GM23338 (cell line): ENCODE measurements at regions not wholly inside any gene's neighbourhood (a gene's known extent, or its start where the extent isn't known, plus 50 kb on each side); places are given as distances from the start of the nearest gene placed in this dataset.

Experiments used
- EZH2 ChIP-seq: fragments of 200-600 bp; sonication (generic); IDR thresholded peaks from one replicate; pipeline ENCODE4 v1.8.0; 2017; ENCODE audit warnings: antibody characterized with exemption, mild to moderate bottlenecking, low read depth; ENCODE audit not compliant: unreplicated experiment
- EZH2phosphoT487 ChIP-seq: fragments of 200-600 bp; sonication (generic); IDR thresholded peaks from one replicate; pipeline ENCODE4 v1.8.1; 2018; ENCODE audit warnings: antibody characterized with exemption; ENCODE audit not compliant: unreplicated experiment
- JUNB ChIP-seq: IDR thresholded peaks from one replicate; pipeline ENCODE4 v1.6.1; 2016; ENCODE audit warnings: antibody characterized with exemption; ENCODE audit not compliant: unreplicated experiment
- NANOG ChIP-seq: IDR thresholded peaks from 2 replicates; pipeline ENCODE4 v1.6.1; 2016; ENCODE audit warnings: antibody characterized with exemption, borderline replicate concordance
- POLR2AphosphoS5 ChIP-seq: IDR thresholded peaks from 2 replicates; pipeline ENCODE4 v1.6.1; 2016; ENCODE audit warnings: antibody characterized with exemption, low read depth
- REST ChIP-seq: IDR thresholded peaks from one replicate; pipeline ENCODE4 v1.6.1; 2018; ENCODE audit warnings: antibody characterized with exemption; ENCODE audit not compliant: unreplicated experiment
- TF ChIP-seq, protein P1 (sequence below), 2 experiments: fragments of 200-600 bp in 1 of 2; sonication (generic) in 1 of 2; conservative IDR thresholded peaks; 2 replicates each; pipeline versions ENCODE4 v1.5.1 to v1.6.1; 2016 to 2017; ENCODE audit warnings: antibody characterized with exemption in 2 of 2, low read depth in 2 of 2, mild to moderate bottlenecking in 2 of 2, moderate library complexity in 1 of 2

GRCh38 chr12:13454991-13455777 lies 258.7 kb downstream of the EMP1 start:
- TF ChIP-seq, protein P1, sequence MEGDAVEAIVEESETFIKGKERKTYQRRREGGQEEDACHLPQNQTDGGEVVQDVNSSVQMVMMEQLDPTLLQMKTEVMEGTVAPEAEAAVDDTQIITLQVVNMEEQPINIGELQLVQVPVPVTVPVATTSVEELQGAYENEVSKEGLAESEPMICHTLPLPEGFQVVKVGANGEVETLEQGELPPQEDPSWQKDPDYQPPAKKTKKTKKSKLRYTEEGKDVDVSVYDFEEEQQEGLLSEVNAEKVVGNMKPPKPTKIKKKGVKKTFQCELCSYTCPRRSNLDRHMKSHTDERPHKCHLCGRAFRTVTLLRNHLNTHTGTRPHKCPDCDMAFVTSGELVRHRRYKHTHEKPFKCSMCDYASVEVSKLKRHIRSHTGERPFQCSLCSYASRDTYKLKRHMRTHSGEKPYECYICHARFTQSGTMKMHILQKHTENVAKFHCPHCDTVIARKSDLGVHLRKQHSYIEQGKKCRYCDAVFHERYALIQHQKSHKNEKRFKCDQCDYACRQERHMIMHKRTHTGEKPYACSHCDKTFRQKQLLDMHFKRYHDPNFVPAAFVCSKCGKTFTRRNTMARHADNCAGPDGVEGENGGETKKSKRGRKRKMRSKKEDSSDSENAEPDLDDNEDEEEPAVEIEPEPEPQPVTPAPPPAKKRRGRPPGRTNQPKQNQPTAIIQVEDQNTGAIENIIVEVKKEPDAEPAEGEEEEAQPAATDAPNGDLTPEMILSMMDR (conservative IDR thresholded peaks at IDR 0.05; ENCODE audit: low read depth in 2 of 2) = no peak
- TF ChIP-seq REST (no peak), EZH2 (no peak), NANOG (no peak), EZH2phosphoT487 (no peak), POLR2AphosphoS5 (no peak), JUNB (no peak)
